Skeletal muscle tissue (tissue), 3 donors: ENCODE measurements at regions not wholly inside any gene's neighbourhood (a gene's known extent, or its start where the extent isn't known, plus 50 kb on each side); places are given as distances from the start of the nearest gene placed in this dataset.

Experiments
- H3K27ac ChIP-seq: one replicate; pipeline ENCODE4 v1.7.0; 2013; ENCODE audit warnings: mild to moderate bottlenecking, low read depth, low read length, inconsistent platforms
- H3K27me3 ChIP-seq, 3 donors: one replicate each; pipeline ENCODE4 v1.7.0; 2013; ENCODE audit warnings: low read length in 3 of 3; ENCODE audit not compliant: control insufficient read depth in 3 of 3, insufficient read depth in 3 of 3
- H3K36me3 ChIP-seq, 3 donors: one replicate each; pipeline ENCODE4 v1.7.0; 2013; ENCODE audit warnings: low read length in 3 of 3; ENCODE audit not compliant: control insufficient read depth in 3 of 3, insufficient read depth in 3 of 3
- H3K4me1 ChIP-seq, 3 donors: one replicate each; pipeline ENCODE4 v1.7.0; 2013; ENCODE audit warnings: low read length in 3 of 3, mild to moderate bottlenecking in 3 of 3; ENCODE audit not compliant: control insufficient read depth in 3 of 3, insufficient read depth in 3 of 3
- H3K4me3 ChIP-seq, 3 donors: one replicate each; pipeline ENCODE4 v1.7.0; 2013; ENCODE audit warnings: low read length in 3 of 3
- H3K9ac ChIP-seq, 3 donors: one replicate each; pipeline ENCODE4 v1.7.0; 2013; ENCODE audit warnings: low read length in 3 of 3, mild to moderate bottlenecking in 3 of 3, moderate library complexity in 2 of 3, low read depth in 1 of 3
- H3K9me3 ChIP-seq, 3 donors: one replicate each; pipeline ENCODE4 v1.7.0; 2013; ENCODE audit warnings: low read length in 3 of 3; ENCODE audit not compliant: control insufficient read depth in 3 of 3
- donor health status: Osteomylitis.

DNA sequence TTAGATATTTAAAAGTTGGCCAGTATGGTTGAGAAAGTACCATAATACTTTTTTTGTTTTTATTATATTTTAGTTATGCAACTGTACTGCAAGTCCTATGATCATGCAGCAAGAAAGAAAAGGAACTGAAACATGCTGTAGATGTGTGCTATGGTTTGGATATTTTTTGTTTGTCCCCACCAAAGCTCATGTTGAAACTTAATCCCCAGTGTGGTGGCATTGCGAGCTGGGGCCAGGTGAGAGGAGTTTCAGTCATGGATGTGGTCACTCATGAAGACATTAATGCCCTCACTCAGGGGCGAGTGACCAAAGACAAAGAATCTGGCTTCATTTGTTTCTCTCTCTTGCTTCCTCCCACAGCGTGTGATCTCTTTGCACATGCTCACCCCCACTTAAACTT is 393.9 kb downstream of the PAX1 start:
- no peaks in the 10 kb centered on the region for H3K36me3 ChIP-seq
- no peaks in the 10 kb centered on the region for H3K9me3 ChIP-seq
- H3K9ac ChIP-seq: no peak overlapping the region
- no peaks in the 10 kb centered on the region for H3K4me1 ChIP-seq
- no peak overlapping the region for H3K4me3 ChIP-seq
- no peak overlapping the region for H3K27ac ChIP-seq
- H3K27me3 ChIP-seq: no peaks in the 10 kb centered on the region

DNA sequence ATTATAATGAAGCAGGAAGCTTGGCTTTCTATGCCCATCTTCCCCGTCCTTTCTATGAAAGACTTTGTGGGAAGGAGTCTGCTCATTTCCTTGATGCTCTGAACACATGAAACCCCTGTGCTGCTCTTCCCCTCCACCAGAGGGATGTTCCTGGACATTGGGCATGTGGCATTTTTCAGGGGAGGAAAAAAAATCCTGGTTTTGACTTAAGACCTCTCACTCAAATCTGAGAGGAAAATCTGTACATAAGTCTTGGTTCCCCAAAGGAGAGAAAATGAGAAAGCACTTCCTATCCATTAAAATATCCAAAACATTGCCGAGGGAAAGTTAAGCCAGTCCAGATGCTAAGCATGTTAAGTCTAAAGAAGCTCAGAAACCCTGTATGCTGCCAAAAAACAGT is 393.0 kb downstream of the PAX1 start:
- Histone ChIP-seq H3K9ac (no peak overlapping the region), H3K27me3 (no peaks in the 10 kb centered on the region), H3K9me3 (peaks cover 0 to 5% (median 0%) of the 10 kb centered on the region in 3 donors), H3K27ac (no peak overlapping the region), H3K4me1 (no peaks in the 10 kb centered on the region), H3K36me3 (no peaks in the 10 kb centered on the region), H3K4me3 (no peak overlapping the region)

DNA sequence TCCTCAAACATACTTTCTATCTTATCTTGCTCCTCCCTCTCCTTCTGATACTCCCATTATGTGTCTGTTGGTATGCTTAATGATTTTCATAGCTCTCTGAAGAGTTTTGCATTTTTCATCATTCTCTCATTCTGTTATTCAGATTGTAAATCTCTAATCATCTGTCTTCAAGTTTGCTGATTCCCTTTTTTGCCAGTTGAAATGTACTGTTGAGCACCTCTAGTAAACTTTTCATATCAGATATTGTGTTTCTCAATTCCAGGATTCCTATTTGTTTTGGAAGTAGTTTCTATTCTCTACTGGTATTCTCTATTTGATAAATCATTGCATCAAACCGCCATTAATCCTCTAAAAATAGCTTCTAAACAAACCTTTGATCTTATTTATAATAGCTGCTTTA is 387.7 kb downstream of the PAX1 start:
- Histone ChIP-seq H3K4me3 (no peak overlapping the region), H3K27ac (no peak overlapping the region), H3K9ac (no peak overlapping the region), H3K27me3 (no peaks in the 10 kb centered on the region), H3K4me1 (no peaks in the 10 kb centered on the region), H3K9me3 (peaks cover 3 to 9% (median 3%) of the 10 kb centered on the region in 3 donors), H3K36me3 (no peaks in the 10 kb centered on the region)

DNA sequence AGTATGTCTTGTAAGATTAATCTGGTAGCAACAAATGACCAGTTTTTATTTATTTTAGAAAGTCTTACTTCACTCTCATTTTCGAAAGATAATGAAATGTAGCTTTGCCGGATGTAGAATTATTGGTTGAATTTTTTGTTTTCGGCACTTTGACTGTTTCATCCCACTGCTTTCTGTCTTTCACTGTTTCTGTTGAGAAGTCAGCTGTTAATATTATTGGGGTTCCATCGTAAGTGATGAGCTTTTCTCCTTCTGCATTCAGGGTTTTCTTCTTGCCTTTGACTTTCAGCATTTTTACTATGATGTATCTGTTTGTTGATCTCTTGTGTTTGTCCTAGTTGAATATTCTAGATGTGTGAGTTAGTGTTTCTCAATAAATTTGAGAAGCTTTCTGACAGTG is 383.4 kb downstream of the PAX1 start:
- H3K9me3 ChIP-seq: peaks cover 3 to 4% (median 3%) of the 10 kb centered on the region in 3 donors
- no peaks in the 10 kb centered on the region for H3K36me3 ChIP-seq

DNA sequence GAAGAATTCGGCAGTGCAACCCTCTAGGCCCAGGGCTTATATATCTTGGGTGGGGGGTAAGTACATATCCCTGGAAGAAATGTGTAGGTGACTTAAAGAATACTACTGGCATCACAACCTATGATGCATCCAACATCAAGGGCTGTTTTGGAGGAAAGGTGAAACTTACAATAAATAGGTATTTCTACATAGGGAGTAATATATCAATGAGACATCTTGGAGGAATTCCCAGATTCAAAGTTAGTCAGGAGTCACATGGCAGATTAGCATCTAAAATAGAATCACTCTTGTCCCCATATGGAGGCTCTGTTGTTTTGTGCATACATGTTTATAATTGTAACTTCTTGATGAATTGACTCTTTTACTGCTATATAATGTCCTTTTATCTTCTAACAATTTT is 375.5 kb downstream of the PAX1 start:
- Histone ChIP-seq H3K27me3 (no peaks in the 10 kb centered on the region), H3K9ac (no peak overlapping the region), H3K9me3 (no peaks in the 10 kb centered on the region), H3K36me3 (no peaks in the 10 kb centered on the region), H3K4me3 (no peak overlapping the region), H3K27ac (no peak overlapping the region), H3K4me1 (no peaks in the 10 kb centered on the region)

More for the DNA sequence above, 383.4 kb downstream of the PAX1 start:
- no peaks in the 10 kb centered on the region for H3K4me1 ChIP-seq
- H3K27ac ChIP-seq: no peak overlapping the region
- H3K4me3 ChIP-seq: no peak overlapping the region
- no peak overlapping the region for H3K9ac ChIP-seq
- H3K27me3 ChIP-seq: no peaks in the 10 kb centered on the region

DNA sequence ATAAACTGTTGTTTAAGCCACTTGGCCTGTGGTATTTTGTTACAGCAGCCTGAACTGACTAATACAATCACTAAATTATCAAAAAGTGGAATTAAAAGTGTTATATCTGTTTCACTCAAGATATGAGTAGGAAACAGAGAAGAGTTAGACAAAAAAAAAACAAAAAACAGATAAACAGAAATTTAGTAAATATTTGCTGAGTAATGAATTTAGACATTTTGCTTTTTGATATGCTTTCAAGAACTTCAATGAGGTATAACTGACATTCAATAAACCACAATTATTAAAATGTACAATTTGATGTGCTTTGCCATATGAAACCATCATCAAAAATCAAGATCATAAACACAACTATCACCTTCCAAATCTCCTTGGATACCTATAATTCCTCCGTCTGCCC is 369.2 kb downstream of the PAX1 start:
- Histone ChIP-seq H3K4me3 (no peak overlapping the region), H3K9ac (no peak overlapping the region), H3K4me1 (no peaks in the 10 kb centered on the region), H3K27ac (no peak overlapping the region), H3K9me3 (no peaks in the 10 kb centered on the region), H3K27me3 (no peaks in the 10 kb centered on the region), H3K36me3 (no peaks in the 10 kb centered on the region)

DNA sequence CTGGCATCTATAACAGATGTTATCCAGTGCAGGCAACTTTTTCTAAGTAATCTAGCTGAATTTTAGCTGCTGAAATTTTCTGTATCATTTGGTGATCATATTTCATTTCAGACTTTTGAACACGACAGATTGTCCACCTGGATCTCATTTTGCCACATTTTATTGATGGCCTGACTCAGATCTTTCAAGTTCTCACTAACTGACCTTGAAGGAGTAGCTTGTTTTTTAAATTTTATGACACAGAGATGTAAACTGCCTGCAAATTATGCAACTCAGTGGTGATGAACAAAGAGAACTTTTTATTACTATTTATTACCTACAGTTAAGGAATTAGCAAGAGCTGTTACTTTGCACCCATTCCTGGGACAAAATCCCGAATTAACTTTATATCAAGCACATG is 366.4 kb downstream of the PAX1 start:
- Histone ChIP-seq H3K36me3 (no peaks in the 10 kb centered on the region), H3K9ac (no peak overlapping the region), H3K4me1 (no peaks in the 10 kb centered on the region), H3K27ac (no peak overlapping the region), H3K4me3 (no peak overlapping the region), H3K27me3 (no peaks in the 10 kb centered on the region), H3K9me3 (no peaks in the 10 kb centered on the region)

DNA sequence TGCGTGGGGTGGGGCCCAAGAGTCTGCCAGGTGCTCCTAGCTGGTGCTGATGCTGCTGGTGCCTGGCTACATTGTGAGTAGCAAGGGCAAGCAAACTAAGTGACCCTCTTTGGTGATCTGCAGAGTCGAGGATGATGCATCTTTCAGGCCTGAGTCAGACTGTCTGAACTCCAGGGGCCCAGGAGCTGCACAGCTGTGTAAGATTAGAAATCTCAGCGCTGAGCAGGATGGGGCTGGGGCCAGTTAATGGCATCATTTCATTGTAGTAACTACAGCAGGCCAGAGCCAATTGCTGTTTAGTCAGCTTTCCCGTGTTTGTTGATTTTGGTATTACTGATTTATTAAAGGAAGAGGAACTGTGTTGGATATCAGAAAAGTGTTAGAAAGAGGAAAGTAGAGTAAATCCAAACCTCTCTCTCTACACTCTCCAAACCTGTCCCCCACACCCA is 365.2 kb downstream of the PAX1 start:
- Histone ChIP-seq H3K9ac (no peak overlapping the region), H3K27me3 (no peaks in the 10 kb centered on the region), H3K9me3 (no peaks in the 10 kb centered on the region), H3K27ac (no peak overlapping the region), H3K4me1 (no peaks in the 10 kb centered on the region), H3K4me3 (no peak overlapping the region), H3K36me3 (no peaks in the 10 kb centered on the region)

DNA sequence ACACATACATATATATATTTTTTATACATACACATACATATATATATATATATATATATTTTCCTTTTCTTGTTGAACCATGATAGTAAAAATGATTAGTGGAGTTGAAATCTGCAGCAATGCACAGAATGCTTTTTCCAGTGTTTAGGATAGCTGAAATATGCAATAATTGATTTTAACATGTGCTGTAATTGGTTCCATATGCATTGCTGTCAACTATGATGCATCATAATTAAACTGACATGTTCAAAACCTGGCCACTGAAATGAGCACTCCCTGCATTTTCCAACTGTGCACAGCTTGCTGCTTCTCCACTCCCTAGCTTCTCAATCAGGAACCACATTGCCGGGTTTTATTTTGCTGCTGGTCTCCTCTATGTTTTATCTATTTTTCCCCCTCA is 358.3 kb downstream of the PAX1 start:
- H3K4me1 ChIP-seq: no peaks in the 10 kb centered on the region
- H3K9ac ChIP-seq: no peak overlapping the region
- no peaks in the 10 kb centered on the region for H3K36me3 ChIP-seq
- no peak overlapping the region for H3K27ac ChIP-seq
- H3K4me3 ChIP-seq: no peak overlapping the region
- H3K9me3 ChIP-seq: no peaks in the 10 kb centered on the region
- no peaks in the 10 kb centered on the region for H3K27me3 ChIP-seq

DNA sequence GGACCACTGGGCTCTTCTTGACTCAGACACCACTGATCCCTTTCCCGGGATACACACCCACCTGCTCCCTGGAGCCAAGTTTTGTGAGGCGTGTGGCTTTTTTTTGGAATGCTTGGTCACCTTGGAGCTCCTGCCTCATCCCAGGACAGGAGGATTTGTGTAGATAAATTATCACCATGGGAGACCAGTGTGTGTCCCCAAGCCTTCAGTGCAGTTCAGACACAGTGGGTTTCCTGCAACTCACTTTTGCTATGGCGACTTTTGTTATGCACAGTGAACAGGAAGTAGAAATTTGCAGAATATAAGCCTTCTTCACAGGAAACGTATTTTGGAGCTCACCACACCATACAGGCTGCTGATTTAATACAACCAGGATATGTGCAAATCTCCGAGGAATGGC is 357.4 kb downstream of the PAX1 start:
- Histone ChIP-seq H3K4me3 (no peak overlapping the region), H3K4me1 (no peaks in the 10 kb centered on the region), H3K9ac (no peak overlapping the region), H3K9me3 (no peaks in the 10 kb centered on the region), H3K27ac (no peak overlapping the region), H3K36me3 (no peaks in the 10 kb centered on the region), H3K27me3 (no peaks in the 10 kb centered on the region)

DNA sequence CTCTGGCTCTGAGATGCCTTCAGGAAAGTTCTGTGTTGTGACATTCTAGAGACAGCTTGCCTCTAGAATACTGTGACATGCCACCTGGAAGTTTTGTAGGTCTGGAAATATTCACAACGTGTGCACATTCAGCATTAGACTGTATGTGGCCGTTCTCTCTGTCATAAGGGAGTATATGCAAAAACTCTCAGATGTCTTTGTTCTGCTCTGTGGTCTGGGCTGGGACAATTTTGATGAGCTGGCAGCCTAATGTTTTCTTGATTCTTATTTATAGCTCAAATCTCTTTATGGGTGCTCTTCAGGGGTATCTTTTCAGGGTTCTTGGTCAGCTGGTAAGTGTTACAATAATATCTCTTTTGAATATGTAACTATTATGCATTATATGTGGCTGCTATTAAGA is 355.1 kb downstream of the PAX1 start:
- Histone ChIP-seq H3K9me3 (no peaks in the 10 kb centered on the region), H3K9ac (no peak overlapping the region), H3K4me3 (no peak overlapping the region), H3K36me3 (no peaks in the 10 kb centered on the region), H3K27me3 (no peaks in the 10 kb centered on the region), H3K27ac (no peak overlapping the region), H3K4me1 (no peaks in the 10 kb centered on the region)
